ENCODE measurements at regions not wholly inside any gene's neighbourhood (a gene's known extent, or its start where the extent isn't known, plus 50 kb on each side); places are given as distances from the start of the nearest gene placed in this dataset.

- DNase-seq (ENCODE audit: low spot score), result no peak
- ATAC-seq (ENCODE audit: low FRiP score), result no peak
- no peak for TF ChIP-seq CTCF (IDR thresholded peaks at IDR 0.05)
Measured at GRCh38 chr3:182124716-182125115, 413.0 kb downstream of the SOX2 start.

- no peak for ATAC-seq (ENCODE audit: low FRiP score)
- TF ChIP-seq CTCF (IDR thresholded peaks at IDR 0.05), result no peak
- no peak for DNase-seq (ENCODE audit: low spot score)
Measured at GRCh38 chr3:182129740-182130139, 418.0 kb downstream of the SOX2 start.

GRCh38 chr3:182133752-182134151 is 422.0 kb downstream of the SOX2 start:
- no peak for TF ChIP-seq CTCF (IDR thresholded peaks at IDR 0.05)
- no peak for DNase-seq (ENCODE audit: low spot score)
- no peak for ATAC-seq (ENCODE audit: low FRiP score)

- no peak for DNase-seq (ENCODE audit: low spot score)
- ATAC-seq (ENCODE audit: low FRiP score), result no peak
- TF ChIP-seq CTCF (IDR thresholded peaks at IDR 0.05), result no peak
Measured at GRCh38 chr3:182135056-182135455, 423.3 kb downstream of the SOX2 start.

GRCh38 chr3:182136008-182136910 is 424.5 kb downstream of the SOX2 start:
- no peak for TF ChIP-seq CTCF (IDR thresholded peaks at IDR 0.05)
- ATAC-seq (ENCODE audit: low FRiP score) (no peak), DNase-seq (ENCODE audit: low spot score) (no peak)

- ATAC-seq (ENCODE audit: low FRiP score) (no peak), DNase-seq (ENCODE audit: low spot score) (no peak)
- no peak for TF ChIP-seq CTCF (IDR thresholded peaks at IDR 0.05)
Measured at GRCh38 chr3:182138393-182138792, 426.7 kb downstream of the SOX2 start.
